NCI-H2107 treated with DMSO at 0.1 percent for 48 hours (cell line): ENCODE measurements at regions not wholly inside any gene's neighbourhood (a gene's known extent, or its start where the extent isn't known, plus 50 kb on each side); places are given as distances from the start of the nearest gene placed in this dataset.
"Not testable (repeated sequence)": the region's sequence is repeated elsewhere in the genome, so short reads cannot be mapped to it uniquely, and the experiment has no call there.

Experiments
- DNase-seq: peaks from one replicate; lab custom pipeline; 2025; ENCODE audit not compliant: unreplicated experiment; lab: John Stamatoyannopoulos, UW

DNA sequence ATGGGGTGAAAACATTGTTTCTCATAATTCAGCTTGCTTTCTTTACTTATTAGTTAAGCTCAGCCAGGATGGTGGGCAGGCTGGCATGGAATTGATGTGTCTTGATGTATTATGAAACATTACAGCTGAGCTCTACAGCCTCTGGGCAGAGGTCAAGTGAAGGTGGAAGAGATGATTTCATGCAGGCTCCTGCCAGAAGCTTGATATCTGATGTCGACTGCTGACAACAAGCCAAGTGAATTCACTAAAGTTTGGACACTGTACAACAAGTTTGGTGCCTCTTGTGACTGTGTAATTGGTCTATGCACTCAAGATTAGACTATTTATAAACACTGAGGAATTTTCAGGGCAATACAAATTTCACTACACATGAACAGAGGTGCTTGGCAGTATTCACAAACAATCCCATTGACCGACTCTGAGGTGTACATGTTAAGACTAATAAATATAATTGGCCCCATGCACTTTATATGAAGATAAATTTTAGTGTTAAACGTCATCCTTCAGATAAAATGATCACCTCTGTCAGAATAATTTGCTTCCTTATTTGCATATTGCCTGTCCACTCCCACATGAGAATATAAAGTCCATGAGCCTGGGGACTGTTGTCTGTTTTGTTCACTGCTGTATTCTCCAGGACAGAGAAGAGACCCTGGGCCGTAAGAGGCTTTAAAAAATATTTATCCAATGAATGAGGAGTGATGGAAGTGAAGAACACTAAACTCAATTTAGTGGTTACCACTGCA lies 612.2 kb downstream of the IQCM start:
- no peak for DNase-seq

DNA sequence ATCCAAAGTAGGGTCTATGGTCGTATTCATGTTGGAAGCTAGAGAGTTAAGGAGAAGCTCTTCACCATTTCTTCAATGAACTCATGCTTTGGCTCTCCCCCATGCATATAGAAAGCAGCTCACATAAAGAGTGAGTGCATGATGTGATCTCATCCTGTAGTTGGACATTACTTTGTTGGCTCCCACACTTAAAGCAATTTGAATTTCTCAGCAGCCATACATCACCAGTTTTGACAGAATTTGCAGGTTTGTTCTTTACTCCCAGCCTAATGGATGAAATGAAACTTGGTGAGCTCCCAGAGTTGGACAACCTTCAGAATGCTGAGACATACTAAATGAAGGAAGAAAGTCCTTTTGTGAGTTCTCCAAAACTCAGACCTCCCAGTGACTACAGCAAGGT lies 613.5 kb downstream of the IQCM start:
- DNase-seq, result no peak

DNA sequence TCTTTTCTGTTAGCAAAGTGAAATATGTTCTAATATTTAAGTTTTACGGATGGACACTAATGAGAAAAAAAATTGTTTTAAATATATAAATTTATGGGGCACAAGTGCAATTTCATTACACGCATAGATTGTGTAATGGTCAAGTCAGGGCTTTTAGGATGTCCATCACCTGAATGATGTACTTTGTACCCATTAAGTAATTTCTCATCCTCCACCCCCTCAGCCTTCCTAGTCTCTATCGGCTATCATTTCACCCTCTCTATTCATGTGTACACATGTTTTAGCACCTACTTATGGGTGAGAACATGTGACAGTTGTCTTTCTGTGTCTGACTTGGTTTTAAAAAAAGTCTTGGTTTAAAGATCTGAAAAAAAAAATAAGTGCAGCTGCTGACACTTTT lies 616.0 kb downstream of the IQCM start:
- no peak for DNase-seq

DNA sequence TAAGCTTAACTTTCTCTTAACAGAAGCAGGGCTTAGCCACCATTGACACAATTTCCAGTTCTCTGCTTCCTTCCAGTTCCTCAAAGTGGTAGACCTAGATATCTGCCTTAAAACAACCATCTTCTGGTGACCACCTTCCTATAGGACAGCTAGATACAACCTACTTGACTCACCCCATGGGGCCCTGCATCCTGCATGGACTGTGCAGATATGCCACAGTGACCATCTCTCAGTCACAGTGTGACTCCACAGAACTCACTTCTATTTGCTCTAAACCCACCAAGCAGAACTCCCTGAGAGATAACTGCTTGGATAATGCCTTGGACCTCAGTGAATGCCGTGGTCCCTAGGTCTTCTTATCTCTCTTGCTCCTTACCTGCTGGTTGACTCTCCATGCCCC lies 621.6 kb downstream of the IQCM start:
- no peak for DNase-seq

DNA sequence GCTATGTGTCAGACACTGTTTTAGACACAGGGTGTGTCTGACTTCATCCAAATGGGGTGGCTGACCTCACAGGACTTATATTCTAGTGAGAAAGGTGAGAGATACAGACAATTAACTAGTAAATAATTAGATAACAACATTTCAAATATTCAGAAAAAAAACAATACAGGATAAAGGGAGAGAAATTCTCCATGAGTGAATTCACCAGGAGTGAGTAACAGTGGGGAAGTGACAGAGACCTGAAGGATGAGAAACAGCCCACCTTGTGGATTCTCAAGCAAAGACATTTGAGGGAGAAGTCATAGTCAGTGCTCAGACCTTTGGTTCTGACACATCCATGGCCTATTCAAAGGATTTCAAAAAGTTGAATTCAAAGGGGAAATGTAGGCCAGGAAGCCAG lies 627.9 kb downstream of the IQCM start:
- DNase-seq, result no peak

DNA sequence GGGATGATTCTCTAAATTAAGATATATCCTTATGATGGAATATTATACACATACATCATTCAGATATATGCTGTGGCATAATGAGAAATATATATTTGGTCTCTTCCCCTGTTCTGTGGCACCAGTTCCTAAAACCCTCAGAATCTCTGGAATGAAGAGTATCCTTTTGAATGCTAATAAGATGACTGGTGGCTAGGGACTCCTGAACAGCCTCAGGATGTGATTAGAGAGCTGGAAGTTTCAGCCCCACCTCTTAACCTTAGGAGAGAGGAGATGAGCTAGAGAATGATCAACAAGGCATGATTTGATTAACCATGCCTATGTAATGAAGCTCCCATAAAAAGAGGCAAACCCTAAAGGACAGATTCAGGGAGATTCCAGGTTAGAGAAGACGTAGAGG lies 632.0 kb downstream of the IQCM start:
- DNase-seq, result no peak

DNA sequence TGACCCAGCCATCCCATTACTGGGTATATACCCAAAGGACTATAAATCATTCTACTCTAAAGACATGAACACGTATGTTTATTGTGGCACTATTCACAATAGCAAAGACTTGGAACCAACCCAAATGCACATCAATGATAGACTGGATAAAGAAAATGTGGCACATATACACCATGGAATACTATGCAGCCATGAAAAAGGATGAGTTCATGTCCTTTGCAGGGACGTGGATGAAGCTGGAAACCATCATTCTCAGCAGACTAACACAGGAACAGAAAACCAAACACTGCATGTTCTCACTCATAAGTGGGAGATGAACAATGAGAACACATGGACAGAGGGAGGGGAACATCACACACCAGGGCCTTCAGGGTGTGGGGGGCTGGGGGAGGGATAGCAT lies 634.2 kb downstream of the IQCM start:
- not testable (repeated sequence) for DNase-seq

DNA sequence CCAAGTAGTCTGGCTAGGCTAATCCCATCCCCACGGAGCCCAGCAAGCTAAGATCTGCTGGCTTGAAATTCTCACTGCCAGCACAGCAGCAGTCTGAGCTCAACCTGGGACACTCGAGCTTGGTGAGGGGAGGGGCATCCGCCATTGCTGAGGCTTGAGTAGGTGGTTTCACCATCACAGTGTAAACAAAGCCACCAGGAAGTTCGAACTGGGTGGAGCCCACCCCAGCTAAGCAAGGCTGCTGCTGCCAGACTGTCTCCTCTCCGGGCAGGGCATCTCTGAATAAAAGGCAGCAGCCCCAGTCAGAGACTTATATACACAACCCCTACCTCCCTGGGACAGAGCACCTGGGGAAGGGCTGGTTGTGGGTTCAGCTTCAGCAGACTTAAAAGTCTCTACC lies 639.6 kb downstream of the IQCM start:
- DNase-seq, result no peak

DNA sequence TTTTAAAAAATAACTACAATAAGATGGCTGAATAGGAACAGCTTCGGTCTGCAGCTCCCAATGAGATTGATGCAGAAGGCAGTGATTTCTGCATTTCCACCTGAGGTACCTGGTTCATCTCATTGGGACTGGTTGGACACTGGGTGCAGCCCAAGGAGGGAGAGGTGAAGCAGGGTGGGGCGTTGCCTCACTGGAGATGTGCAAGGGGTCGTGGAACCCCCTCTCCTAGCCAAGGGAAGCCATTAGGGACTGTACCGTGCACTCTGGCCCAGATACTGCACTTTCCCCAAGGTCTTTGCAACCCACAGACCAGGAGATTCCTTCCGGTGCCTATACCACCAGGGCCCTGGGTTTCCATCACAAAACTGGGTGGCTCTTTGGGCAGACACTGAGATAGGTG lies 640.1 kb downstream of the IQCM start:
- DNase-seq, result no peak

DNA sequence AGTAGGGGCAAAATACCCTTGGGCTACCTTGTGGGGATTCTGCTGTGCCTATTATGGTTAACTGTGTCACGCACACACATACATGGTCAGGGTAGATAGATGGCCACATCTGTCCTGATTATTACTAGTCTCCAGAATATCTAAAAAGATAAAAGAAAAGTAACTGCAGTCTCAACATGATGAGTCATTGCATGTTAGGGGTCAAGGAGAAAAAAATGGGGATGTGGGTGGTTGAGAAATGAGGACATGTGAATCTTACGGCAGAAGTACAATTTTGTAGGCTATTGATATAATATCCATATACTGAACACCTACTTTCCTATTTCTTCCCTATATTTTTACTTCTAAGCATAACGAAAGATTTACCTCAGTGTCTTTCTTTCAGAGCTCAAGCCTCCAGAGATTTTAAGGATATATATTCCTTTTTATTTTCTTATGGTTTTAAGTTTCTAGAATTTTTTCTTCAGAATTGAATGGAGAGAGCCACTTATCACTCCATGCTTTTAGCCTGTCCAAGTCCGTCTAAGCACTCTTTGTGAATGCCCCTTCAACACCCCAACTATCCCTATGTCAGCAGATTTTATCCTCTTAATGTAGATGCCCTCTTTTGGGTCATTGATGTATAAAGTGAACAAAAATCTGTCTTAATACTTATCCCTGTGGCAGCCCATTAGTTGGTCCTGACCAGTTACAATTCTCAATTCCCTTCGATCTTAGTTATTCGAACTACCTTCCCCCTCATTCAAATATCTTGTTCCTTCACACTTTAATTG lies 642.2 kb downstream of the IQCM start:
- DNase-seq, result no peak

DNA sequence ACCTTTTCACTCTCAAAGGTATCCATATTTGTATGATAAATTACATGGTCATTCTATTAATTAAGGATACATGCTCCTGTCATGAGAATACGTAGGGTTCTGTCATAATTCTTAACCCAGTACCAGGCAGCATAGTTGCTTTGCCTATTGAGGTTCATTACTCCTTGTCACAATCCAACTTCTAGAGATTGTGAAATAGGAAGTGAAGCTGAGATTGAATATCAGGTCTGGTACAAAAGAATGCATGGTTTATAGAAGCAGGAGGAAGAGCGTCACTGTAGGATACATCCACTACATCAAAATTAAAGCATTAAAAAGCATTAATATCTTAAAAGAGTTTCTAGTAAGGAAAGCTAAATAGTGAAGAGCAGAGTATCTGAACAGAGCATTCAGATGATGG lies 647.0 kb downstream of the IQCM start:
- no peak for DNase-seq

DNA sequence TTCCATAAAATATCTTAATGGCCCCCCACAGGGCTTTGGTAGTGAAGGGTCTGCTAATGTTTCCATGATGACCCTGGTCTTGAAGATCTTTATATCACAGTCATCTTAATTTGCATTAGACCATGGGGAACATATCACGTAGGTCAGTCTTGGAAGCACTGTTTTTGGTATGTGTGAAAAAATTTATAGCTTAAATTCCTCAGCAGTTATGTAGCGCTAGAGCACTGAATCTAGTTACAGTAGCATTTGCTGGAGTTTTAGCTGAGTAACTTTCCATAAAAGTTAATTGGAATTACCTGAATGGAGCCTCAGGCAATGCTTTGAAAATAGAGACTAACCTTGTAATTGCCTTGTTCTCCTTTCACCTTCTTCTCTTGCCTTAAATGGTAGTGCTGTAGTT lies 648.8 kb downstream of the IQCM start:
- no peak for DNase-seq

DNA sequence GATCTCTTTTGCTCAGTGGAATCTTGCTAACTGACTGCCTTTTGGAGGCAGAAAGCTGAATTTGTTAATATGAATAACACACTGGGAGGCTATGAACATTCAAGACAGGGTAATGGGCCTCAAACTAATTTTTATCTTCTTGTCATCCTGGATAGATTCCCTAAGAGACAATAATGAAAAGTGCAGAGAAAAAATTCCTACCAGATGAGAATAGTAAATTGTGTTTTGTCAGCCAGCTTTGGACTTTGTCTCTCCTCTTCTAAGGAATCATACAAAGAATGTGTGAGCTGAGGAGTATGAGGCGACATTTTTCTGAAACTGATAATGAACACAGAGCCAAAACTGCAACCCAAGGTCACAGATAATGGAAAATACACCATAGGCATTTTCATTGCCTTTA lies 649.3 kb downstream of the IQCM start:
- DNase-seq, result no peak

DNA sequence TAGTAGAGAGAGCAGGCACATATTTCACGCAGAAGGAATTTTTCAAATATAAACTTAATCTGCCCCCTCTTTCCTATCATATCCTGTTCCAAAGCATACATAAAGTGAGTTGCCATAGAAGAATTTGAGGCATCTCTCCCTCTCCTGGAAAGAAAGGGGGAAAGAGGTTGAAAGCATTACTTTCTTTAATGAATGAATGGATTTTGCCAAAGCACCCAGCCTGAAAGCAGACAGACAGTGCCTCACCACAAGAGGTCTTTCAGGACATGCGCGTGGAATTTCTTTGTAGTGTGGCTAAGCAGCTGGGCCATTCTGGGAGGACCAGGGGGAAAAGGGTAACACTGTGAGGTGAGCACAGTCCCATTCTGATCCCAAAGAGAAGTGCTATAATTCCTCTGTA lies 651.4 kb downstream of the IQCM start:
- DNase-seq, result no peak

DNA sequence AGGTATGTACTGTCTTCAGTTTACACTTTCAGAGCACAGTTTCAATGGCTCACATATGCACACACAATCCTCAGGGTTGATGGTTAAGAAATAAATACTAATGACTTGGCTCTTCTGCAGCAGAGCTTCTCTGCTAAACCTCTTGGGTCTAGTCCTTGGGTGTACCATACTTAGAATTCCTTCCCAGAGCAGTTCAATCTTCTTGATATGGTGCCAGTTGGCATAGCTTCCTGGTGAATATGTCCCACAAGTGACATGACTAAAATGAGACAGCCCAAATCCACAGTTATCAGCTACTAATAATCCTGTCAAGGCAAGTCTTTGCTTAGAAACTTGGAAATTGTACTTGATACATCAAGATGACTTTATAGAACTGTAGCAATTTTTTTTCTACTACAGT lies 654.4 kb downstream of the IQCM start:
- DNase-seq, result no peak

DNA sequence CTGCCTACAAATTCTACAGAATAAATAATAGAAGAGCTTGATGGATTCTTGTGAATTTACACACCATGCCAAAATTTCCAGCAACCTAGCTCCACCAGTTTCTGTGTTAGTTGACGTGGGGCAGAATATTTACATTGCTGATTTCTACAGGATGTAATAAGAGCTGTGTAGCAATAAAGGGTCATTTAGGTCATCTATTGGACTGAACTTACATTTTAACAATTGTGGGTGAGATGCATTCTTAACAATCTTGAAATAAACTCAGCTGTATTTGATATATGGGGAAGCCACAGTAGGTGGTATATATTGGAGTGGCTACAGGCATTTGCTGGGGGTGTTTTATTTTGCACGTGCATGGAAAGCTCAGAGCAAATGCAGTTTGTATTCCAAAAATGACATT lies 655.3 kb downstream of the IQCM start:
- DNase-seq, result no peak

DNA sequence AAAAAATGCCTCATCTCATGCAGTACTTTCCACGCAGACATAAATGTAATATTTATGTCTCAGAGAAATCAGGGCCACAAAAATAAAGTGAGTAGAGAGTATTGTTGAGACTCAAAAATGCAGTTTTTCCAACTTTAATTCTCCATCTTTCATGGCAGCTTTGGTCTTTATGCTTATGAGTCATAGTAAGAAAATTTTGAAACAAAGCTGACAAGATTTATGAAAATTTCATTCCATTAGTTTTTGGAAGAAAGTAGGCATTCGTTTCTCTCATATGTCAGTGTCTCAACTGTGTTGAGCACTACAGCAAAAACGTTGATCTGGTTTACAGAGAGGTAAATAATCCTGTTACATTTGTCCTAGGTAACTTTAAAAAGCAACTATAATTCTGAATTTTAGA lies 656.8 kb downstream of the IQCM start:
- DNase-seq, result no peak

DNA sequence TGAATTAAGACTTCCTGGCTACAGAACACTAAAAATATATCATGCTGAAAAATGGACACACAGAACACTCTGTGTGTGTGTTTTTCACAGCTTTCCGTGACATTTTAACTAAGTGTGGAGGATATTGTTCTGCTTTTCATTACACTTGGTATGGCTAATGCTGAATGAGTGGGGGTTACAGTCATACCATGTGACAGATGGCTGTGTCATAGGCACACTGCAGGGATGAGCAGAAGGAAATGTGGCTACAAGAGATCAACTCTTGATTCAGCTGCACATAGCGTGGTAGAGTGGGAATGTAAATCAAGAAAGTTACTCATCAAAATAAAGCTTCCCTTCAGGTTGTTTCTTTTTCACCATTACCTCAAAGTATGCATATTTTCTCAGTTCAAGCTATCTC lies 669.8 kb downstream of the IQCM start:
- no peak for DNase-seq

DNA sequence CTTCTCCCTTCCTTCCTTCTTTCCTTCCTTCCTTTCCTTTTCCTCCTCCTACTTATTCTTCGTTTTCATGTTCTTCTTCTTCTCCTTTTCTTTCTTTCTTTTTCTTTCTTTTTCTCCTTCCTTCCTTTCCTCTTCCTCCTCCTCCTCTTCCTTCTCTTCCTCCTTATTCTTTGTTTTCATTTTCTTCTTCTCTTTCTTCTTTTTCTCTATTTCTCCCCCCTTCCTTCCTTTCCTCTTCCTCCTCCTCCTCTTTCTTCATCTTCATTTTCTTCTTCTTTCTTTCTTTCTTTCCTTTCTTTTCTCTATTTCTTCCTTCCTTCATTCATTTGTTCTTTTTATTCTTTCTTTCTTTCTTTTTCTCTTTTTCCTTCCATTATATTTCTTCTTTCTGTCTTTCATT lies 671.6 kb downstream of the IQCM start:
- no peak for DNase-seq

DNA sequence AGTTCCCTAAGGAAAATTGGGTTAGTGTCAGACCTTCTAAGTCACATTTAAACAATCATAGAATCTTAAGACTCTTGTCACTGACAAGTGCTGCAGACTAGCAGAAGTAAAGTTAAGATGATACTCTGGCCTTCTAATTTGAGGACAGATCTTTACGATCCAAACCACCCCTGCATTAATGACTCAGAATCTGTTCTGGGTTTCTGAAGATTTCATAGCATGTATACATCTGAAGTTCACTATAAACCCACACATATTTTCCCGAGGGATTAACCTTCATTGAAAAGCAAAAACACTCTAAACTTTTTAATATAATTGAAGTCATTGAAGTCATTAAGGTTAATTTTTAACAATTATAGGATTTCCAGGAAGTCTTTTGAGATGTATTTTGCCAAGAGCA lies 674.3 kb downstream of the IQCM start:
- no peak for DNase-seq

DNA sequence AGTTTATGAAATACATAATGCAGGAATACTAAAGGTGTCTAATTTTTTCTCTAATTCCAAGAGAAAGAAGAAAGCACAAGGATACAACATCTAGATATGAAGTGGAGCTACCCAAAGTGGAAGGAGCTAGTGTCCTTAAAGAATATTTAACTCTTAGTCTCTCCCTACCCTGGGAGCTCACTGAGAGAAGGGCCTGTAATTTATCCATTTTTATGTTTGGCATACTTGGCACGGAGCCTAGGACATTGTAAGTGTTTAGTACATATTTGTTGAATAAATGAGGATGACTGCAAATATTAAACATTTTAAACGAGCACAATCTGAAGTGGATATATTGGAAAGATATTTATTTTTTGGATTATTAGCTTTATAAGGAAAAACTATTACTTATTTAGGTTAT lies 674.8 kb downstream of the IQCM start:
- no peak for DNase-seq

DNA sequence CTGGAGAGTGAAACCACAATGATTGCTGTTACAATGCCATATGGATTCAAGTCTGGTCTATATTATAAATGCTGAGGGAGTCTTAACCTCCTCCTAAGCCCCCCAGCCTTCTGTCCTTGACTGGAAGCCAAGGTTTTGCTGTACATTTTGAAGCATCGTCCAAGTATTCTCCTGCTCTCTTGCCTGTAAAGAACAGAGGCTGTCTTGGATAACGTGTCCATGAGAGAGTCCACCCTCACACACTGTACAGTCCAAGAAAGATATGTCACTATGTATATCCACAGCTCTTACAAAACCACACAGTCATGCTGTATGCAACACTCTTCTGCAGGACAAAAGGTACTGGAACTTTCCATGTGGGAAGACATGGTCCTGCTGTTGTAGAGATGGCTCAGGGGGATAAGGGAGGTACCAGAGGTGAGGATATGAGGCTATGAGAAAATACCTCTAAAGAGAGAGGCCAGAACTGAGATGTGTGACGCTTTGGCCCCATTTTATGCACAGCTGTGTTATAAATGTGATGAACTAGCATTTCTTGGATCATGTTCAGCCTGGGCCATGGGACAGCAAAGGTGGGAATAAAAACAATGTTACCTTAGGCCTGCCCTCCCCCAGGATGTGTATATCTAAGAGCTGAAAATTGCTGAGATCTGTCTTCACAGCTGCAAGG lies 678.6 kb downstream of the IQCM start:
- DNase-seq, result no peak
